ENCODE measurements at regions not wholly inside any gene's neighbourhood (a gene's known extent, or its start where the extent isn't known, plus 50 kb on each side); places are given as distances from the start of the nearest gene placed in this dataset.

- TF ChIP-seq CTCF (IDR thresholded peaks at IDR 0.05): no peak
- TF ChIP-seq POLR2A (IDR thresholded peaks at IDR 0.05): no peak
Measured at GRCh38 chr6:4300917-4301316, 165.5 kb upstream of the ECI2 start.

All from breast epithelium (tissue), 3 donors.